A673 (cell line): ENCODE measurements at regions not wholly inside any gene's neighbourhood (a gene's known extent, or its start where the extent isn't known, plus 50 kb on each side); places are given as distances from the start of the nearest gene placed in this dataset.

Experiments
- CTCF ChIP-seq: fragments of 300-800, 200-600 bp; sonication (generic); conservative IDR thresholded peaks from 2 replicates; pipeline ENCODE4 v1.5.1; 2017; ENCODE audit warnings: low read depth, mild to moderate bottlenecking, antibody characterized with exemption, low read length, moderate library complexity, mixed read lengths
- EZH2 ChIP-seq: fragments of 200-600 bp; sonication (generic); IDR thresholded peaks from 2 replicates; pipeline ENCODE4 v1.6.1; 2017; ENCODE audit warnings: borderline replicate concordance, low read depth, mild to moderate bottlenecking, mixed read lengths, antibody characterized with exemption, low read length; ENCODE audit not compliant: poor library complexity, severe bottlenecking

- TF ChIP-seq CTCF: no peak
- TF ChIP-seq EZH2: no peak
These were observed 76.7 kb upstream of the SLC4A4 start for GRCh38 chr4:71262161-71262560.
